ENCODE measurements at regions not wholly inside any gene's neighbourhood (a gene's known extent, or its start where the extent isn't known, plus 50 kb on each side); places are given as distances from the start of the nearest gene placed in this dataset.
A peak's percentile ranks its signal among the peaks of the same experiment; 100 is the strongest.

- no peak for DNase-seq (ENCODE audit: low read depth)
- H3K4me3 ChIP-seq (ENCODE audit: low read length), result no peak overlapping the region
- TF ChIP-seq CTCF (conservative IDR thresholded peaks at IDR 0.05; ENCODE audit: low read depth, low read length), result no peak
Measured at GRCh38 chr3:178054471-178054870, 481.8 kb upstream of the KCNMB2 start.

GRCh38 chr3:178055939-178056338, 480.3 kb upstream of the KCNMB2 start:
- DNase-seq (ENCODE audit: low read depth), result peak; percentile 29
- TF ChIP-seq CTCF (conservative IDR thresholded peaks at IDR 0.05; ENCODE audit: low read depth, low read length), result no peak
- no peak overlapping the region for H3K4me3 ChIP-seq (ENCODE audit: low read length)

- no peak for TF ChIP-seq CTCF (conservative IDR thresholded peaks at IDR 0.05; ENCODE audit: low read depth, low read length)
- DNase-seq (ENCODE audit: low read depth), result peak; percentile 40
- H3K4me3 ChIP-seq (ENCODE audit: low read length), result no peak overlapping the region
Measured at GRCh38 chr3:178056868-178057267, 479.4 kb upstream of the KCNMB2 start.

- no peak for TF ChIP-seq CTCF (conservative IDR thresholded peaks at IDR 0.05; ENCODE audit: low read depth, low read length)
Measured at GRCh38 chr3:178058629-178059028, 477.6 kb upstream of the KCNMB2 start.

GRCh38 chr3:178059119-178059518, 477.1 kb upstream of the KCNMB2 start:
- H3K4me3 ChIP-seq (ENCODE audit: low read length), result no peak overlapping the region
- no peak for TF ChIP-seq CTCF (conservative IDR thresholded peaks at IDR 0.05; ENCODE audit: low read depth, low read length)
- DNase-seq (ENCODE audit: low read depth), result no peak

More at GRCh38 chr3:178058629-178059028, 477.6 kb upstream of the KCNMB2 start:
- no peak for DNase-seq (ENCODE audit: low read depth)
- H3K4me3 ChIP-seq (ENCODE audit: low read length), result no peak overlapping the region

GRCh38 chr3:178059836-178060235, 476.4 kb upstream of the KCNMB2 start:
- no peak for DNase-seq (ENCODE audit: low read depth)
- TF ChIP-seq CTCF (conservative IDR thresholded peaks at IDR 0.05; ENCODE audit: low read depth, low read length), result no peak
- no peak overlapping the region for H3K4me3 ChIP-seq (ENCODE audit: low read length)

GRCh38 chr3:178060407-178060806, 475.8 kb upstream of the KCNMB2 start:
- TF ChIP-seq CTCF (conservative IDR thresholded peaks at IDR 0.05; ENCODE audit: low read depth, low read length), result no peak
- no peak for DNase-seq (ENCODE audit: low read depth)
- H3K4me3 ChIP-seq (ENCODE audit: low read length), result no peak overlapping the region
